ENCODE measurements at regions not wholly inside any gene's neighbourhood (a gene's known extent, or its start where the extent isn't known, plus 50 kb on each side); places are given as distances from the start of the nearest gene placed in this dataset.

- no peak for DNase-seq (ENCODE audit: low spot score)
- intact Hi-C loops (cut with DNase I): no loop called here
Measured at GRCh38 chr19:13613447-13613846, 107.2 kb upstream of the CACNA1A start.

GRCh38 chr19:13611596-13611995, 105.3 kb upstream of the CACNA1A start:
- intact Hi-C loops (cut with DNase I): no loop called here
- DNase-seq (ENCODE audit: low spot score): no peak

- no peak for DNase-seq (ENCODE audit: low spot score)
- intact Hi-C loops (cut with DNase I): no loop called here
Measured at GRCh38 chr19:13610039-13610691, 103.9 kb upstream of the CACNA1A start.

GRCh38 chr19:13606156-13606555, 99.9 kb upstream of the CACNA1A start:
- intact Hi-C loops (cut with DNase I): no loop called here

GRCh38 chr19:13604902-13605586, 98.8 kb upstream of the CACNA1A start:
- no peak for DNase-seq (ENCODE audit: low spot score)
- intact Hi-C loops (cut with DNase I): no loop called here

More at GRCh38 chr19:13606156-13606555, 99.9 kb upstream of the CACNA1A start:
- DNase-seq (ENCODE audit: low spot score): no peak

- intact Hi-C loops (cut with DNase I): no loop called here
- no peak for DNase-seq (ENCODE audit: low spot score)
Measured at GRCh38 chr19:13600802-13601201, 94.5 kb upstream of the CACNA1A start.

GRCh38 chr19:13600091-13600490, 93.8 kb upstream of the CACNA1A start:
- intact Hi-C loops (cut with DNase I): no loop called here
- DNase-seq (ENCODE audit: low spot score): no peak

- intact Hi-C loops (cut with DNase I): loop anchor here (5.0 kb wide), 1 partner anchor 263 kb away; no protein-coding TSS in a partner anchor
- DNase-seq (ENCODE audit: low spot score): no peak
Measured at GRCh38 chr19:13599681-13600080, 93.4 kb upstream of the CACNA1A start.

GRCh38 chr19:13598098-13598497, 91.8 kb upstream of the CACNA1A start:
- intact Hi-C loops (cut with DNase I): loop anchor here (5.0 kb wide), 1 partner anchor 264 kb away; no protein-coding TSS in a partner anchor
- DNase-seq (ENCODE audit: low spot score): no peak

- DNase-seq (ENCODE audit: low spot score): no peak
- intact Hi-C loops (cut with DNase I): loop anchor here (2.0 to 5.0 kb wide), 2 partner anchors 121 to 265 kb away; no protein-coding TSS in a partner anchor
Measured at GRCh38 chr19:13597640-13598039, 91.4 kb upstream of the CACNA1A start.

GRCh38 chr19:13588957-13589833, 82.9 kb upstream of the CACNA1A start:
- DNase-seq (ENCODE audit: low spot score): peak; percentile 86
- intact Hi-C loops (cut with DNase I): loop anchor here (1.0 to 10.0 kb wide), 2 partner anchors 311 to 614 kb away; no protein-coding TSS in a partner anchor

GRCh38 chr19:13585512-13585911, 79.2 kb upstream of the CACNA1A start:
- intact Hi-C loops (cut with DNase I): loop anchor here (10.0 kb wide), 1 partner anchor 611 kb away; no protein-coding TSS in a partner anchor
- DNase-seq (ENCODE audit: low spot score): no peak

- intact Hi-C loops (cut with DNase I): loop anchor here (10.0 kb wide), 1 partner anchor 609 kb away; no protein-coding TSS in a partner anchor
- no peak for DNase-seq (ENCODE audit: low spot score)
Measured at GRCh38 chr19:13583753-13584152, 77.5 kb upstream of the CACNA1A start.

- intact Hi-C loops (cut with DNase I): loop anchor here (10.0 kb wide), 1 partner anchor 608 kb away; no protein-coding TSS in a partner anchor
- DNase-seq (ENCODE audit: low spot score): no peak
Measured at GRCh38 chr19:13583114-13583513, 76.8 kb upstream of the CACNA1A start.

- no peak for DNase-seq (ENCODE audit: low spot score)
- intact Hi-C loops (cut with DNase I): loop anchor here (10.0 kb wide), 1 partner anchor 607 kb away; no protein-coding TSS in a partner anchor
Measured at GRCh38 chr19:13581576-13581975, 75.3 kb upstream of the CACNA1A start.

GRCh38 chr19:13579388-13580060, 73.2 kb upstream of the CACNA1A start:
- intact Hi-C loops (cut with DNase I): loop anchor here (10.0 kb wide), 1 partner anchor 605 kb away; no protein-coding TSS in a partner anchor
- DNase-seq (ENCODE audit: low spot score): no peak

GRCh38 chr19:13576726-13577125, 70.4 kb upstream of the CACNA1A start:
- DNase-seq (ENCODE audit: low spot score): no peak
- intact Hi-C loops (cut with DNase I): no loop called here

- intact Hi-C loops (cut with DNase I): no loop called here
- no peak for DNase-seq (ENCODE audit: low spot score)
Measured at GRCh38 chr19:13574933-13575332, 68.7 kb upstream of the CACNA1A start.

GRCh38 chr19:13573056-13573667, 66.9 kb upstream of the CACNA1A start:
- intact Hi-C loops (cut with DNase I): no loop called here
- no peak for DNase-seq (ENCODE audit: low spot score)

Measured in cardiac septum (tissue), 1 donor.